GM23338 (cell line): ENCODE measurements at regions not wholly inside any gene's neighbourhood (a gene's known extent, or its start where the extent isn't known, plus 50 kb on each side); places are given as distances from the start of the nearest gene placed in this dataset.

Experiments
- ATAC-seq: fragments of 200-7000 bp; cut with Tn5 transposase; 3 replicates; pipeline ENCODE4 v1.9.1; 2020
- DNase-seq: peaks from one replicate; pipeline ENCODE4 v3.0.0-alpha.2; 2015; ENCODE audit warnings: low spot score
- H2AFZ ChIP-seq: fragments of 200-600 bp; sonication (generic); 2 replicates; pipeline ENCODE4 v1.8.0; 2016; ENCODE audit warnings: antibody characterized with exemption, mild to moderate bottlenecking, moderate library complexity
- H3F3A ChIP-seq: fragments of 200-600 bp; sonication (generic); replicated peaks from 2 replicates; pipeline ENCODE4 v1.8.0; 2017; ENCODE audit warnings: antibody characterized with exemption, mixed run types, low read depth
- H3K27ac ChIP-seq: fragments of 200-600 bp; sonication (generic); 2 replicates; pipeline ENCODE4 v1.6.1; 2016; ENCODE audit warnings: low read depth
- H3K27me3 ChIP-seq: fragments of 200-600 bp; sonication (generic); 2 replicates; pipeline ENCODE4 v1.8.0; 2016; ENCODE audit warnings: mild to moderate bottlenecking, mixed run types, moderate library complexity; ENCODE audit not compliant: insufficient read depth
- H3K36me3 ChIP-seq: fragments of 200-600 bp; sonication (generic); 2 replicates; pipeline ENCODE4 v1.8.0; 2016; ENCODE audit warnings: mild to moderate bottlenecking; ENCODE audit not compliant: insufficient read depth
- H3K4me1 ChIP-seq: fragments of 200-600 bp; sonication (generic); 2 replicates; pipeline ENCODE4 v1.8.0; 2016; ENCODE audit warnings: mild to moderate bottlenecking, moderate library complexity; ENCODE audit not compliant: insufficient read depth
- H3K4me2 ChIP-seq: fragments of 200-600 bp; sonication (generic); 2 replicates; pipeline ENCODE4 v1.7.1; 2017; ENCODE audit warnings: mixed run types
- H3K4me3 ChIP-seq: fragments of 200-600 bp; sonication (generic); 2 replicates; pipeline ENCODE4 v1.6.1; 2016; ENCODE audit warnings: mixed run types
- H3K79me2 ChIP-seq: fragments of 200-600 bp; sonication (generic); replicated peaks from 2 replicates; pipeline ENCODE4 v1.8.0; 2017; ENCODE audit warnings: mild to moderate bottlenecking; ENCODE audit not compliant: insufficient read depth
- H3K9me2 ChIP-seq: fragments of 200-600 bp; sonication (generic); 2 replicates; pipeline ENCODE4 v1.8.0; 2017; ENCODE audit not compliant: insufficient read depth
- H4K20me1 ChIP-seq: fragments of 200-600 bp; sonication (generic); replicated peaks from 2 replicates; pipeline ENCODE4 v1.8.0; 2017; ENCODE audit warnings: mild to moderate bottlenecking; ENCODE audit not compliant: insufficient read depth
- H3K27ac Mint-ChIP-seq: 2 replicates; pipeline ENCODE4 v1.8.0; 2020; ENCODE audit warnings: inconsistent platforms, mild to moderate bottlenecking, moderate library complexity, mixed read lengths
- H3K27me3 Mint-ChIP-seq: 3 replicates; pipeline ENCODE4 v1.8.0; 2022; ENCODE audit warnings: low read depth, mild to moderate bottlenecking, moderate library complexity, mixed read lengths, inconsistent platforms; ENCODE audit not compliant: insufficient read depth, poor library complexity
- H3K36me3 Mint-ChIP-seq: 3 replicates; pipeline ENCODE4 v1.8.0; 2021; ENCODE audit warnings: low read depth, mild to moderate bottlenecking, inconsistent platforms, moderate library complexity, mixed read lengths
- H3K4me1 Mint-ChIP-seq: 3 replicates; pipeline ENCODE4 v1.8.0; 2020; ENCODE audit warnings: mild to moderate bottlenecking, inconsistent platforms, mixed read lengths
- H3K4me3 Mint-ChIP-seq: 3 replicates; pipeline ENCODE4 v1.8.0; 2021; ENCODE audit warnings: moderate library complexity, mild to moderate bottlenecking, inconsistent platforms, mixed read lengths
- H3K9me3 Mint-ChIP-seq: 3 replicates; pipeline ENCODE4 v1.8.0; 2020; ENCODE audit warnings: moderate library complexity, mild to moderate bottlenecking, inconsistent platforms, mixed read lengths
- CREB1 ChIP-seq: fragments of 250-450 bp; sonication (Bioruptor Pico); IDR thresholded peaks from 2 replicates; pipeline ENCODE4 v1.5.0; 2020; ENCODE audit warnings: low read depth, mild to moderate bottlenecking, moderate library complexity
- CTCF ChIP-seq, 2 experiments: fragments of 200-600 bp in 1 of 2; sonication (generic) in 1 of 2; conservative IDR thresholded peaks; 2 replicates each; pipeline versions ENCODE4 v1.5.1 to v1.6.1; 2016 to 2017; ENCODE audit warnings: antibody characterized with exemption in 2 of 2, low read depth in 2 of 2, mild to moderate bottlenecking in 2 of 2, moderate library complexity in 1 of 2
- EZH2 ChIP-seq: fragments of 200-600 bp; sonication (generic); IDR thresholded peaks from one replicate; pipeline ENCODE4 v1.8.0; 2017; ENCODE audit warnings: antibody characterized with exemption, mild to moderate bottlenecking, low read depth; ENCODE audit not compliant: unreplicated experiment
- EZH2phosphoT487 ChIP-seq: fragments of 200-600 bp; sonication (generic); IDR thresholded peaks from one replicate; pipeline ENCODE4 v1.8.1; 2018; ENCODE audit warnings: antibody characterized with exemption; ENCODE audit not compliant: unreplicated experiment
- JUNB ChIP-seq: IDR thresholded peaks from one replicate; pipeline ENCODE4 v1.6.1; 2016; ENCODE audit warnings: antibody characterized with exemption; ENCODE audit not compliant: unreplicated experiment
- NANOG ChIP-seq: IDR thresholded peaks from 2 replicates; pipeline ENCODE4 v1.6.1; 2016; ENCODE audit warnings: antibody characterized with exemption, borderline replicate concordance
- POLR2AphosphoS5 ChIP-seq: IDR thresholded peaks from 2 replicates; pipeline ENCODE4 v1.6.1; 2016; ENCODE audit warnings: antibody characterized with exemption, low read depth
- REST ChIP-seq: IDR thresholded peaks from one replicate; pipeline ENCODE4 v1.6.1; 2018; ENCODE audit warnings: antibody characterized with exemption; ENCODE audit not compliant: unreplicated experiment
- STAT1 ChIP-seq: IDR thresholded peaks from one replicate; pipeline ENCODE4 v1.6.1; 2016; ENCODE audit warnings: antibody characterized with exemption; ENCODE audit not compliant: unreplicated experiment
- ZNF114 ChIP-seq: fragments of 250-450 bp; sonication (Bioruptor Pico); IDR thresholded peaks from 2 replicates; pipeline ENCODE4 v1.5.0; 2020; ENCODE audit warnings: mild to moderate bottlenecking, moderate library complexity
- ZNF331 ChIP-seq: fragments of 250-450 bp; sonication (Bioruptor Pico); IDR thresholded peaks from 2 replicates; pipeline ENCODE4 v1.5.0; 2020; ENCODE audit warnings: low read depth, mild to moderate bottlenecking, moderate library complexity
- TF ChIP-seq, protein P1 (sequence below): IDR thresholded peaks from 2 replicates; pipeline ENCODE4 v1.6.1; 2016; ENCODE audit warnings: antibody characterized with exemption

DNA sequence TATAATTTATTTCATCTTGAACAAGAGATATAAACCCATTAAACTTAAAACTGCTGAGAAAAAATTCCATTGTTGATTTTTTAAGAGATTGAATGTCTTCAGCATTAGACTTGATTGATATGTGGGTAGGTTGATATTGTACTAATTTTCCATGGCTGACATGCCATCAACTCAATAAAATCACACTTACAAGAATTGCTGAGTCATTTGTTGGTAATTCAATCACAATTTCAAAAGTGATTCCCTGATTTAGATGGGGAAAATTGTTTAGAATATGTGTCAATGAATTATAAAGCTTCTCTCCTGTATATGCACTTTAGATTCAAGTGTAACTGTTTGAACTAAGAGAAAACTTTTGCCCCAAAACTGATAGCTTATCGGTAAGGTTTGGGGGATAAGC is 223.5 kb upstream of the NCAM2 start (continued):
- TF ChIP-seq CTCF (conservative IDR thresholded peaks at IDR 0.05; ENCODE audit: low read depth in 2 of 2) (no peak), ZNF331 (no peak), STAT1 (no peak), CREB1 (CRISPR knock-in tag) (no peak), NANOG (no peak), POLR2AphosphoS5 (no peak), EZH2 (no peak), REST (no peak), JUNB (no peak)

DNA sequence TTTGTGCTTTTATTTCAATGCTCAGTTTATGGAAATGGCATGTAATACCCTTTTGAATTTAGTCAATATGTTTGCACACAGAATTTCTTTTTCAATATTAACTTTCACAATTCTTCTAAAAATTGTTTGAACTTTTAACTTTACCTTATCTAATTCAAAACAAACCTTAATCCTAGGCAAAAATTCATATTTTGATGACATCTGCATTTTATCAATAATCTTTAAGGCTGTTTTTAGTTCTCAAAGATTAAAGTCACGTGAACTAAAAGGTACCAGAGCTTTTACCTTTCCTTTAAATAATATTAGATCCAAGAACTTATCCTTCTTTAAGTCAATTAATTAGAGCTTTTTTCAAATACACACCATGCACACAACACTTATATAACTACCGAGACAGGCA is 218.9 kb upstream of the NCAM2 start:
- ATAC-seq (no peak), DNase-seq (no peak)
- Histone ChIP-seq H3K4me3 (no peak overlapping the region), H3K36me3 (peaks cover 14% of the 10 kb centered on the region; the same call in 1 of the 2 replicates), H3K27me3 (no peaks in the 10 kb centered on the region), H3F3A (no peaks in the 10 kb centered on the region), H3K79me2 (no peaks in the 10 kb centered on the region), H3K9me2 (0 out of 2 replicates have a peak, but pooled peaks cover 3% of the 10 kb centered on the region), H3K4me2 (no peak overlapping the region), H3K27ac (no peak overlapping the region), H4K20me1 (no peaks in the 10 kb centered on the region), H3K4me1 (no peaks in the 10 kb centered on the region), H2AFZ (no peak overlapping the region)
- TF ChIP-seq EZH2phosphoT487 (no peak), ZNF331 (no peak), EZH2 (no peak), CTCF (conservative IDR thresholded peaks at IDR 0.05; ENCODE audit: low read depth in 2 of 2) (no peak), NANOG (no peak), ZNF114 (CRISPR knock-in tag) (no peak), REST (no peak)
- TF ChIP-seq, protein P1, sequence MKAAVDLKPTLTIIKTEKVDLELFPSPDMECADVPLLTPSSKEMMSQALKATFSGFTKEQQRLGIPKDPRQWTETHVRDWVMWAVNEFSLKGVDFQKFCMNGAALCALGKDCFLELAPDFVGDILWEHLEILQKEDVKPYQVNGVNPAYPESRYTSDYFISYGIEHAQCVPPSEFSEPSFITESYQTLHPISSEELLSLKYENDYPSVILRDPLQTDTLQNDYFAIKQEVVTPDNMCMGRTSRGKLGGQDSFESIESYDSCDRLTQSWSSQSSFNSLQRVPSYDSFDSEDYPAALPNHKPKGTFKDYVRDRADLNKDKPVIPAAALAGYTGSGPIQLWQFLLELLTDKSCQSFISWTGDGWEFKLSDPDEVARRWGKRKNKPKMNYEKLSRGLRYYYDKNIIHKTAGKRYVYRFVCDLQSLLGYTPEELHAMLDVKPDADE: no peak
- H3K27ac Mint-ChIP-seq: no peak overlapping the region
- peaks cover 70% of the 10 kb centered on the region for H3K9me3 Mint-ChIP-seq
- 0 out of 3 replicates have a peak, but pooled peaks cover 3% of the 10 kb centered on the region for H3K4me1 Mint-ChIP-seq
- peaks cover 65% of the 10 kb centered on the region for H3K36me3 Mint-ChIP-seq
- no peak overlapping the region for H3K4me3 Mint-ChIP-seq
- peaks cover 6% of the 10 kb centered on the region for H3K27me3 Mint-ChIP-seq
